HG02759 (cell line): ENCODE measurements at regions not wholly inside any gene's neighbourhood (a gene's known extent, or its start where the extent isn't known, plus 50 kb on each side); places are given as distances from the start of the nearest gene placed in this dataset.
"Not testable (repeated sequence)": the region's sequence is repeated elsewhere in the genome, so short reads cannot be mapped to it uniquely, and the experiment has no call there.

ENCODE experiments used
- ATAC-seq: cut with Tn5 transposase; IDR thresholded peaks from one replicate; pipeline ENCODE4 v1.9.1; 2021; ENCODE audit warnings: mild to moderate bottlenecking, moderate library complexity; ENCODE audit not compliant: unreplicated experiment

DNA sequence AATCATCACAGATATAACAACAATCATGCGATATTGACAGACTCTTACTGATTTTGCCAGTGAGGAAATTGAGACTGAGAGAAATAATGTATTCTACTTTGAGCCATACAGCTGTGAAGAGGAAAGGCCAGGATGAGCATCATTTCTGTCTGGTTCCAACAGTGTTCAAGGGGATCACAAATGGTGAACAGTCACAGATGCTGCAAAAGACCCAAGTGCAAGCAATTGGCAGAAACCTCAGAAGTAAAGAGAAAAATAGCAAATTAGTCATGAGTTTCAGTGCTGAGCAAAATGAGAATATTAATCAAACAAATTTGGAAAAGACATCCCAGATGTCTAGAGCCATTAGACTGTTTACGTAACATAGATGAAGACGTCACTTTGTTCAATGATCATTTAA is 114.1 kb downstream of the RAB38 start:
- no peak for ATAC-seq

DNA sequence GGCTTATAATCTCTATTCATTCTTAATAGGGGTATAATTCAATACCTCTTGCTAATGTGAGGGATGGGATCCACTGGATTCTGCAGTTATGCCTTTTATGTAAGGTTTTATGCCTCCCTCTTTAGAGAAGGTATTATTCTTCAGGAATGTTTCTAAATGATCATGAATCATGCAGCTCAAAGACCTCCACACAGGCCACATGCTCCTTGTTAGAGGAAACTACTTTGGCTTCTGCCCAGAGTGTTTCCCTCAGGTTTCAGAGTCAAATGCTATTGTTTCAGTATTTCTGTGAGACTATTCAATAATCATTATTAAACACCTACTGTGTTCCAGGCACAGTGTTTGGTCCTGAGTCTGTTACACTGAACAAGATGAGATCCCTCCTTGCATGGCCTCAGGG is 115.9 kb downstream of the RAB38 start:
- no peak for ATAC-seq

DNA sequence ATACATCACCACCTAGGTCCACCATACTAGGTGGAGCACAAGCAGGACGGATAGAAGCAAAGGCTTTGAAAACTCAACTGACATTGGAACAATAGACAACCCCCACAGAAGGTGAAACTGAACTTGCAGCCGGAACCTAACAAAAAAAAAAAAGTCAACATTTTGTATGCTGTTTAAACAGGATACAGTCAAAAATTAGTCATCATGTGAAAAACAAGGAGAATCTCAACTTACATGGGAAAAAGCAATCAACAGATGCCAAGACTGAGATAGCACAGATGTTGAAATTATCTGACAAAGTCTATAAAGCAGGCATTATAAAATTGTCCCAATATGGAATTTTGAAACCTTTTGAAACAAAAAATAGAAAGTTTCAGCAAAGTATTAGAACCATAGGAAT is 123.8 kb downstream of the RAB38 start:
- no peak for ATAC-seq

DNA sequence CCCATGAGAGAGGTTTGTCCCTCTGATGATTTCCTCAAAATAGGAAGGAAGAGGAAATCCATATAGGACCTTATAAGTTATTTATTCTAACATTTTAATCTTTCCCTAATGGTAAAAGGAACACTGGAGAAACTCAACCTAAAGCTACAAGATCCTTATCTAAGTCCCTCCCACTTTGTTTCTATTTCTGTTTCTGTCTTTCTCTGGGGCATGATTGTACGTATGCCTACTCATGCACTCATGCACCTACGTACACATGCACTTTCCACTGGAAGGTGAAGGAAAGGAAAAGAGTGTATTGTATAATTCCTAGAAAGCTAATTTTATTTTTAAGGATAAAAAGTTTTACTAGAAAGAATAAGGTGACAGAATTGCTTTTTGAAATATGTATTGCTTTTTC is 125.0 kb downstream of the RAB38 start:
- ATAC-seq = no peak

DNA sequence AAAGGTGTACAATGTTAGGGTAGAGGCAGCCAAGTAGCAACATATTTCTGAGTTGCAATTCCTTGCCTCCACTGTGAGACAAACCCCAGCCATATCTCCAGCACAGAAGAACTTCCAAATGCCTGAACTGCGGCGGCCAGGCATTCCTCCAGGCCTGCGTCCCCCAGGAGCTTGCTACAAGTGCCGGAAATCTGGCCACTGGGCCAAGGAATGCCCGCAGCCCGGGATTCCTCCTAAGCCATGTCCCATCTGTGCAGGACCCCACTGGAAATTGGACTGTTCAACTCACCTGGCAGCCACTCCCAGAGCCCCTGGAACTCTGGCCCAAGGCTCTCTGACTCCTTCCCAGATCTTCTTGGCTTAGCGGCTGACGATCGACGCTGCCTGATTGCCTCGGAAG is 130.0 kb downstream of the RAB38 start:
- ATAC-seq = not testable (repeated sequence)

DNA sequence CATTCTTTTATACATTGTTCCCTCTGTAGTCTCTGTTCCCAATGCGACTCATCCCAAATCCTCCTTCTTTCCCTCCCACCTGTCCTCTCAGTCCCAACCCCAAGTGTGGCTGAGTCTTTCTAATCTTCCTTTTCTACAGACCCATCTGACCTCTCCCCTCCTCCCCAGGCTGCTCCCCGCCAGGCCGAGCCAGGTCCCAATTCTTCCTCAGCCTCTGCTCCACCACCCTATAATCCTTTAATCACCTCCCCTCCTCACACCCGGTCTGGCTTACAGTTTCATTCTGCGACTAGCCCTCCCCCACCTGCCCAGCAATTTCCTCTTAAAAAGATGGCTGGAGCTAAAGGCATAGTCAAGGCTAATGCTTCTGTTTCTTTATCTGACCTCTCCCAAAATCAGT is 130.6 kb downstream of the RAB38 start:
- not testable (repeated sequence) for ATAC-seq

DNA sequence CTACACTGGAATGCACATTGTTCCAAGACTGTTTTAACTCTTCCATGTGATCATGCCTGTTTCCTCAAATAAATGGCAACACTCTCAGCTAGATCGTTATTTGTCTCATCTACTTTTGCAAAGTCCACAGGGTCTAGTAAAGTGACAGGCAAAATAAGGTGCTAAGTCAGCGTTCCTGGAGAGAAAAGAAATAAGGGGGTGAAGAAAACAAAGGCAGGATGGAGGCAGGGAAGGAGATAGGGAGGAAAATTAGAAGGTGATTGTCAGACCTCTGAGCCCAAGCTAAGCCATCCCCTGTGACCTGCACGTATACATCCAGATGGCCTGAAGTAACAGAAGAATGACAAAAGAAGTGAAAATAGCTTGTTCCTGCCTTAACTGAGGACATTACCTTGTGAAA is 132.1 kb downstream of the RAB38 start:
- no peak for ATAC-seq

DNA sequence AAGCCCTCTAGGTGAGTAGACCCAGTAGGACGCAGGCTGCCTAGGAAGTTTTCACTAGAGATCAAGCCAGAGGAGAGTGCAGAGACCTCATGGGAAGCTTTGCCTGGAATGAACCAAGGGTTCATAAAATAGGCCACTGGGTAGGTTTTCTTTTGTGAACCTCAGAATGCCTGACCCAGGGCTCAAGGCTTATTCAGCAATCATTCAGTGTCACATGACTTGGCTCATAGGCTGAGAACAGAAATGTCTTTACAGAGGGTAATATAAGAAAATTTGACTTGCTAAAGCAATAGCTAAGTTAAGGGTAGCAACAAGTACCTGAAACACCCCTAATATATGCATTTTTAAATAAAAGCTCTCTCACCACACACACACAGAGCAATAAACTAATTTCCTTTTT is 132.6 kb downstream of the RAB38 start:
- ATAC-seq = no peak

DNA sequence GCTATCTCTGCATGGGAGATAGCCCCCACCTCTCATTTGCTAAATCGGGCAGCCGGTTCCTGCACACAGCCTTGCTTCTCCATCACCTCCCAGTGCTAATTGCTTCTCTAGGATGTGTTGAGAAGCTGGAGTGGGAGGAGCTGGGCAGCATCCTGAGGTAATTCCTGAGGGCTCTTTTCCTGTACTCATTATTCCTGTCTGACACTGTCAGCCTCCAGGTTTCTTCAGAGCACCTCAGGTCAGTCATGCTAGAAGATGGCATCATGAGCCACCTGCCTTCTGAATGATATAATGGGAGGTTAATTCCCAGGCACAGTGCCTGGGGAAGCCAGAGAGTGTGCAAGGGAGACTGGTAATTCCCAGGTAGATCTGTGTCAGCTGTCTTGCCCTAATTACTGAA is 133.0 kb downstream of the RAB38 start:
- no peak for ATAC-seq

DNA sequence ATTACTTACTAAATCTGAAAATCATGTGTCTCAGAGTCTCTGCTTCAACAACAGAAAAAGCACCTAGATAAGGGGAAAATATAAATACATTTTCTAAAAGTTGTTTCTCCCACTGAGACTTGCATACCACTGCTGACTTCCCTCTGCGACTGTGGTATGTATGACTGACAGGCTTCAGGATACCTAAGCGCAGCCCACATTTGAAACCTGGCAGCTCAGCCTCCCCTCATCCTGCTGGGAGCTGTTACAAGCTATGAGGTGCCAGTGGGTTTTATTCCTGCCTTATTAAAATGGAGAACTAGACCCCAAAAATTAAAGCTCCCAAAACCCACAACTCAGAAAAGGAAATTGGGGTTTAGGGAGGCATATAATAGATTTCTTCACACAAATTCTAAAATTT is 133.6 kb downstream of the RAB38 start:
- ATAC-seq = no peak

DNA sequence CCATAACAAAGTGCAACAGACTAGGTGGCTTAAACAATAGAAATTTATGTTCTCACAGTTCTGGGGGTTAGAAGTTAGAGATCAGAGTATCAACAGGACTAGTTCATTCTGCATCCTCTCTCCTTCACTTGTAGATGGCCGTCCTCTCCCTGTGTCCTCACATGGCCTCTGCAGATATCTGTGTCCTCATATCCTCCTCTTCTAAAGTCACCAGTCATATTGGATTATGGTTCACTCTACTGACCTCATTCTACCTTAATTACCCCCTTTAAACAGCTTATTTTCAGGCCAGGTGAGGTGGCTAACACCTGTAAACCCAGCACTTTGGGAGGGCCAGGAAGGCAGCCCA is 135.1 kb downstream of the RAB38 start:
- ATAC-seq = no peak

DNA sequence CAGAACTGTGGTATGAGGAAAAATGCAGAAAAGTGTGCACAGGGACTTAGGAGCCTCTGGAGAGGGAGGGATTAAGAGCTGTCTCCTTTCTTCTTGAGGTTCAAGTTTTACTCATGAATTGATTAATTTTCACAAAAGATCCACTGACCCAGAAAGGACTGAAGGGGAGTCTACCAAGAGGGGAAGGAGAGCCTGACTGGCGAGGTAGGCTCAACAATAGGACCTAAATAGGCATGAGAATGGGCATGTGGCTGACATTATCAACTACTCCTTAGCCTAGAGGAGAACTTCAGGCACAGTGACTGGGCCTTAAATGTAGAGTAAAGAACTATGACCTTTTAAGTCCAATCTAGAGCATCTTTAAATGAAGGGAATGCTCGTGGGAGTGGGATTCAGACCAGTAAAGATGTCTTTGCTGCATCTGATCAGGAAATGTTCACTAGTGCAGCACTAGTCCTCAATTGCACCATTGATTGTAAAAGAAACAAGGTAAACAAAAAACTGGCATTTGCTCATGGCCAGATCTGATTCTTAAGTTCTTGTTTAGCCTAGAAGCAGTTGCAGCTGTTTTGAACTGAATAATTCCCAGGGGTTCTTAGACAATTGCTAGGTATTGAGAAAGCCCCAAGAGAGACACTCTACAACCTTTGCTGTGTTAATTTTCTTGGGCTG is 135.6 kb downstream of the RAB38 start:
- no peak for ATAC-seq

DNA sequence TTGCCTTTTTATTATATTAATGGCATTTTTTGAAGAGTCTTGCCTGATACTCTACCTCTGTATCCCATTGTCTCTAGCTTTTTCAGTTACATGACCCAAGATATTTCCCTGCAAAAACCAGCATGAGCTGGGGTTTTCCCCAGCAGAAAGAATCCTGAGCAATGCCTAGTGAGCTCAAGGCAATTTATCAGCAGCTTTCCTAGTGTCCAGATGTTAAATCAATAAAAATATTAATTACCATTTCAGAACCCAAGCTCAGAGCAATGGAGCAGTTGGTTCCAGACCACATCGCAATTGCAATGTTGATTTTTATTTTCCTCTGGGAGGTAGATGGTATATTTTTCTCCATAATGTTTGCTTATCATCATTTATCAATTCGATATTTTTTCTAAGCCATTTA is 137.2 kb downstream of the RAB38 start:
- ATAC-seq = no peak

DNA sequence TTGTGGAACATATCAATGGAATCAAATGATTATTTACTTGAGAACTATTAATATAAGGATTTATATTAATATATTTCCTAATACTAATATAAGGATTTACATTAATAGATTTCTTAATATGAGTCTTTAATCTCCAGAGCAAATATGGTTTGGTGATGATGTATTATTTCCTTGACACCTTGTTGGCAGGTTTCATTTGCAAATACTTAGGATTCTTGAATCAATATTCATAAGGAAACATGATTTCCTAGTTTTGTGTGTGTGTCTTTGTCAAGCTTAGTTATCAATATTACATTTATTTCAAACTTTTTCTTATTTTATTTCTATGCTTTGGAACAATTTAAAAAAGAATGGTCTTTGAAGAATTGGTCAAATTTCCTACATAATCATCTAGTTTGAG is 138.5 kb downstream of the RAB38 start:
- ATAC-seq = no peak

DNA sequence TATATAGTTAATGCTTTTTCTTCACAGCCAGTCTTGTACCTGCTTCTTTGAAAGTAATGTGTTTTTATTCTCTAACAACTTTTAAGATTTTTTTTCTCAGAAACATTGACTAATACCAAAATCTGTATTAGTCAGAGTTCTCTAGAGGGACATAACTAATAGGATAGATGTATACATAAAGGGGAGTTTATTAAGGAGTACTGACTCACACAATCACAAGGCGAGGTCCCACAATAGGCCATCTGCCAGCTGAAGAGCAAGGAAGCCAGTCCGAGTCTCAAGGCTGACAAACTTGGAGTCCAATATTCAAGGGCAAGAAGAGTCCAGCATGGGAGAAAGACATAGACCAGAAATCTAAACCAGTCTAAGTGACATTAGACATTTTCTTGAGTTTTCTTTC is 140.0 kb downstream of the RAB38 start:
- ATAC-seq = no peak

DNA sequence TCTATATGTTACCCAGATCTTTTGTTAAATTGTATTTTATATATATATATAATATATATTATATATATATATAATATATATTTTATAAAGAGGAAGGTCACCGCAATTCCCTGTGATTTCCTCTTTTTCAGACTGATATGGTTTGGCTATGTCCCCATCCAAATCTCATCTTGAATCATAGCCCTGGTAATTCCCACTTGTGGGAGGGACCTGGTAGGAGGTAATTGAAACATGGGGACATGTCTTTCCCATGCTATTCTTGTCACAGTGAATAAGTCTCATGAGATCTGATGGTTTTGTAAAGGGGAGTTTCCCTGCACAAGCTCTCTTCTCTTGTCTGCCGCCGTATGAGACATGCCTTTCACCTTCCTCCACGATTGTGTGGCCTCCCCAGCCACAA is 157.6 kb downstream of the RAB38 start:
- ATAC-seq = no peak

DNA sequence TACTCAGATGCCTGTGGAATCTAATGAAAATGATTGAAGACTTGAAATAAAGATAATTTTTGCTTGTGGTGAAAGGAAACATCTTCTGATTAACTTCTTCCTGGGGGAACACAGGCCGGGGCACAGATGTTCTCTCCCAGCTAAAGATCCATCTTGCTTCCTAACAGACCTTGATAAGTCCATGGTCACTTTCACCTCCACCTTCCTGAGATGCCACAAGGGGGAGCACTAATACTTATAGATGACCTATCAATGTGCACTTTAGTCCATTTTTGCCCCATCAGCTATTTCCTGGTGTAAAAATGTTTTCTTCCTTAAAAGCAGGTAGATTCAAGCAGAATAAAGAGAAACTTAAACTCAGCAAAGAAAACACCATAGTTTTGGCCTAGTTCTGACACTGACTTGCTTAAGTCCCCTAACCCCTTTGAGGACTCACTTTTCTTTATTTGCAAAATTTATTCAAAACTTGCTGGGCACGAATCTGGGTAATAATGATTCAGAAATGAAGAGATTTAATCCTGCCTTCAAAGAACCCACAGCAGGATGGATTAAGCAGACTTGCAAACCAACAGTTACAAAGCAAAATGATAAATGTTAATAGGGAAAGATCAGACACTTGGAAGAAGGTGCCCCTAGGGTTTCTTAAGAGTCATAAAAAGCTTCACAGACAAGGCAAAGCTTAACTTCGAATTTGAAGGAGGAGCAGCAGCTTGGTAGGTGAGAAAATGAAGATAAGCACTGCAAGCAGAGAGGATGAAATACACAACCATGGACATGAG is 158.7 kb downstream of the RAB38 start:
- ATAC-seq = peak; percentile 96

DNA sequence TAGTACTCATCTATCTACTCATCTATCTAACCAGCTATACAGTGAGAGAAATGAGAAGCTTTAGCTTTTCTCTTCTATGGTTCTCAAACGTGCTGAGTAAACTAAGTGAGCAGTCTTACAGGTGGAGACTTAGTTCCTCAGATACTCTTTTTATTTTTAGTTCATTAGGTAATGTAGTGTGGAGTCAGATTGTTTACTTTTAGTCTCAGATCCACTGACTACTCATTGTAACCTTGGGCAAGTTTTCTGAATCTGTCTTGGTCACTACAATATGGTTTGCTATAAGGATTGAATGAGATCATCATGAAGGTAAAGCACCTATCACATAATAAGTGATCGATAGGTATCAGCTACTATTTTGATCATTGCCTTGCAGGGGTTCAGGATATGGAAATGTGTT is 160.1 kb downstream of the RAB38 start:
- no peak for ATAC-seq

DNA sequence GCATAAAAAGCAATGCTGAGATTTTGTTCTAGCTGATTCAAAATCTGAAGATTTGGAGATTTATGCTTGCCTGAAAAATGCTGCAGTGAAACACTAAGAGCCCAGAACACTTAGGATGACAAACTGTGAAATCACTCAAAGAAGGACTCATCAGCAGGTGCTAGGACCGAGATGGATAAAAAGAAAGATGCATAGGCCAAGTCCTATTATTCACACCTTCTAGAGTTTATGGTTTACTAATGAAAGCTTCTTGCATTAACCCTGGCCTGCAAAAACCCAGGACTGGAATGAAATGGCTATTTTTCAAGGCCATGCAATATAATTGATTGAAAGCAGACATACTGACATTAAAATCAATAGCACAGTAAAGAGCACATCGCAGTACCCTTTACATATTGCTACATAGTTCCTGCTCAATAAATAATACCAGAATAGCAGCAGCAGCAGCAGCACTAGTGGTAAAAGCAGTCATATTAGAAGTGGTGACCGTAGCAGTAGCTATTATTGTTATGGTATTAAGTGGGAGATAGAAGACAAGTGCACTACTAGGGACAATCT is 161.7 kb downstream of the RAB38 start:
- ATAC-seq = no peak

DNA sequence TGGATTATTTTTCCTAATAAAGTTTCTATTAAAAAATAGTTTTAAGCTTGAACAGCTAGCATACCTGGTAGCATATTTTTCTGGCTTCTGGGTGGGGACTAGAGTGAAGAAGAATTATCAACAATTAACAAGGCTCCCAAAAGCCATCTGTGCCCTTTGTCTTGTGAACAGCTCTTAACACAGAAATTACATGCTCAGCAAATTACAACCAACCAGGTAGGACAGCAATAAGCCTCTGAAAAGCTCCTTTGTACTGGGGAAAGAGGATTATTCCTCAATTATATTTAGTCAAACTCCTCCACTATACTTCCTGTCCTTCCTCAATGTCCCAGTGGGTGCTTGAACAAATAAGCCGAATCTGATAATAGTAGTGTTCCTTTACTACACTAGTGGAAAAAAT is 162.8 kb downstream of the RAB38 start:
- ATAC-seq = no peak

DNA sequence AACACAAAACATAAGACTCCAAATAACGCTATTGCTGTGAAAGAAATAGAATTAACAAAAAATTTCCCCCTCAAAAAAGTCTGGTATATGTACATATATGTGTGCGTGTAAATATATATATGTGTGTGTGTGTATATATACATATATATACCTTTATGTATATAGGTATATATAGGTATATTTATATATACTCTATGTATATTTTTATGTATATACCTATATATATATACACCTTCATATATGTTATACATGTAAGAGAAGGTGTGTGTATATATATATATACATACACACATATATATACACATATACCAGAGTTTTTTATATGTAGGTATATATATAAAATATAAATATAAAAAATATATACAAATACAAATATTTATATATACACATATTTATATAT is 199.2 kb downstream of the RAB38 start:
- no peak for ATAC-seq

DNA sequence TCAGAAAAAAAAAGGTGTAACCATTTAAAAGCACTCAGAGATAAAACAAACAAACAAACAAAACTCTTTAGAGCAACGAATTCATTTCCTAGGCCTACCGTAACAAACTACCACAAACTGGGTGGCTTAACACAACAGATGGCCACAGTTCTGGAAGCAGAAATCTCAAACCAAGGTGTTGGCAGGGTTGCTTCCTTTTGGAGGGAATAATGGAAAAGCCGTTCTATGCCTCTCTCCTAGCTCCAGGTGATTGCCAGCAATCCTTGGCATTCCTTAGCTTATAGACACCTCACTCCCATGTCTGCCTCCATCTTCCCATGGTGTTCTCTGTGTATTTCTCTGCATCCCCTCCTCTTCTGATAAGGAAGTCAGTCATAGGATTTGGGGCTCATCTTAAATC is 200.4 kb downstream of the RAB38 start:
- ATAC-seq = no peak

DNA sequence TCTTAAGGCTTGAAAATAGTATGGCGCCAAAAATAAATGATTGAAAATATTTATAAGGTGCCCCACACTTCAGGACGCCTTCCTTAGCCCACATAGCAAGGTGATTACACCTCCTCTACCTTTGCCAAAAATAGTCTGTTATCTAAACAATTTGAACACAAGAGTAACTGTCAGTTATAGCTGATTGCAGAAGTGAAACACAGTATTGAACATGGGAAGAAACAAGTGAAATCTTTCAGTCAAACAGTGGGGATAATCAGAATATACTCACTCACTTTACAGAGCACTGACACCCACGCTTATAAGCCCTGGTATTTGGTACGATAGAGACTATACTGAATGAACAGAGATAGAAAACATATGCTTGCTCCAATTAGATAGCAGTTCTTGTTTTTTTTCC is 203.1 kb downstream of the RAB38 start:
- ATAC-seq = no peak
